ENCODE measurements at regions not wholly inside any gene's neighbourhood (a gene's known extent, or its start where the extent isn't known, plus 50 kb on each side); places are given as distances from the start of the nearest gene placed in this dataset.

DNA sequence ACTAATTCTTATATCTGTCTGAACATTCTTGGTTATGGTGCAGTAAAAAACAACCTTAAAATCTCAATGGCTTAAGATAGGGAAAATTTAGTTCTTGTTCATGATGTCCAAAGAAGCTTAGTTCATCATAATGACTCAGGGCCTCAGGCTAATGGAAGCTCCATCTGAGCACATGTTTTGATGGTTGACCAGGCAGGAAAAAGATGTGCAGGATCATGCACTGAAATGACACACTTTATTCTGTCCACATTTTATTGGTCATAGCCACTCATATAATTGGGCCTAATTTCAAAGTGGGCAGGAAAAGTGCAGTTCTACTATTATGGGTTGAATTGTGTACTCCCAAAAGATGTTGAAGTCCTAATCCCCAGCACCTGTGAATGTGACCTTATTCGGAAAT, 198.2 kb downstream of the CENPF start:
- no peaks in the 10 kb centered on the region for H3K79me1 ChIP-seq (ENCODE audit: low read depth in 1 of 2, low read length in 2 of 2)
- no CpG with 5 or more reads among the region's 1 CpG for WGBS, 2 experiments (ENCODE audit: extremely low coverage in 2 of 2, insufficient read length in 1 of 2)
- dilution Hi-C loops (cut with HindIII; ENCODE audit: low sequenced_read_pairs, unreplicated experiment) (no loop called here), intact Hi-C loops (cut with micrococcal nuclease) (no loop called here), in situ Hi-C loops (cut with MboI; ENCODE audit: low sequenced_read_pairs) (no loop called here)
- H3K4me3 ChIP-seq (ENCODE audit: insufficient read depth, low read depth, low read length): no peak overlapping the region
- no peak overlapping the region for H2BK15ac ChIP-seq (ENCODE audit: low read depth, low read length)
- no peak overlapping the region for H2BK20ac ChIP-seq (ENCODE audit: low read depth, low read length)
- no peak overlapping the region for H3K56ac ChIP-seq (ENCODE audit: extremely low read depth, insufficient read depth, low read length)
- no peaks in the 10 kb centered on the region for H3K36me3 ChIP-seq (ENCODE audit: control insufficient read depth, insufficient read depth, low read length)
- no peaks in the 10 kb centered on the region for H3K27me3 ChIP-seq (ENCODE audit: control insufficient read depth, insufficient read depth, low read length)
- TF ChIP-seq, protein P1, sequence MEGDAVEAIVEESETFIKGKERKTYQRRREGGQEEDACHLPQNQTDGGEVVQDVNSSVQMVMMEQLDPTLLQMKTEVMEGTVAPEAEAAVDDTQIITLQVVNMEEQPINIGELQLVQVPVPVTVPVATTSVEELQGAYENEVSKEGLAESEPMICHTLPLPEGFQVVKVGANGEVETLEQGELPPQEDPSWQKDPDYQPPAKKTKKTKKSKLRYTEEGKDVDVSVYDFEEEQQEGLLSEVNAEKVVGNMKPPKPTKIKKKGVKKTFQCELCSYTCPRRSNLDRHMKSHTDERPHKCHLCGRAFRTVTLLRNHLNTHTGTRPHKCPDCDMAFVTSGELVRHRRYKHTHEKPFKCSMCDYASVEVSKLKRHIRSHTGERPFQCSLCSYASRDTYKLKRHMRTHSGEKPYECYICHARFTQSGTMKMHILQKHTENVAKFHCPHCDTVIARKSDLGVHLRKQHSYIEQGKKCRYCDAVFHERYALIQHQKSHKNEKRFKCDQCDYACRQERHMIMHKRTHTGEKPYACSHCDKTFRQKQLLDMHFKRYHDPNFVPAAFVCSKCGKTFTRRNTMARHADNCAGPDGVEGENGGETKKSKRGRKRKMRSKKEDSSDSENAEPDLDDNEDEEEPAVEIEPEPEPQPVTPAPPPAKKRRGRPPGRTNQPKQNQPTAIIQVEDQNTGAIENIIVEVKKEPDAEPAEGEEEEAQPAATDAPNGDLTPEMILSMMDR (conservative IDR thresholded peaks at IDR 0.05; ENCODE audit: low read depth, low read length): no peak
- TF ChIP-seq MAFK (IDR thresholded peaks at IDR 0.05; ENCODE audit: low read depth, low read length) (no peak), MXI1 (IDR thresholded peaks at IDR 0.05; ENCODE audit: borderline replicate concordance, low read depth, low read length) (no peak), RCOR1 (IDR thresholded peaks at IDR 0.05; ENCODE audit: insufficient replicate concordance, low read length) (no peak), NFE2L2 (IDR thresholded peaks at IDR 0.05; ENCODE audit: low read depth, low read length) (no peak), RFX5 (IDR thresholded peaks at IDR 0.05; ENCODE audit: low read depth, low read length) (no peak), BHLHE40 (IDR thresholded peaks at IDR 0.05; ENCODE audit: low read depth, low read length) (no peak), CEBPB (IDR thresholded peaks at IDR 0.05; ENCODE audit: low read depth, low read length) (no peak), RAD21 (IDR thresholded peaks at IDR 0.05; ENCODE audit: low read length) (no peak), FOS (IDR thresholded peaks at IDR 0.05; ENCODE audit: low read depth, low read length) (no peak), SMC3 (IDR thresholded peaks at IDR 0.05; ENCODE audit: low read depth, low read length) (no peak), POLR2A (IDR thresholded peaks at IDR 0.05; ENCODE audit: low read depth, low read length) (no peak), CHD1 (IDR thresholded peaks at IDR 0.05; ENCODE audit: low read depth, low read length) (no peak)
- TF ChIP-seq, protein P2, sequence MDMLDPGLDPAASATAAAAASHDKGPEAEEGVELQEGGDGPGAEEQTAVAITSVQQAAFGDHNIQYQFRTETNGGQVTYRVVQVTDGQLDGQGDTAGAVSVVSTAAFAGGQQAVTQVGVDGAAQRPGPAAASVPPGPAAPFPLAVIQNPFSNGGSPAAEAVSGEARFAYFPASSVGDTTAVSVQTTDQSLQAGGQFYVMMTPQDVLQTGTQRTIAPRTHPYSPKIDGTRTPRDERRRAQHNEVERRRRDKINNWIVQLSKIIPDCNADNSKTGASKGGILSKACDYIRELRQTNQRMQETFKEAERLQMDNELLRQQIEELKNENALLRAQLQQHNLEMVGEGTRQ (IDR thresholded peaks at IDR 0.05; ENCODE audit: low read depth, low read length): no peak
- TF ChIP-seq, protein P3, sequence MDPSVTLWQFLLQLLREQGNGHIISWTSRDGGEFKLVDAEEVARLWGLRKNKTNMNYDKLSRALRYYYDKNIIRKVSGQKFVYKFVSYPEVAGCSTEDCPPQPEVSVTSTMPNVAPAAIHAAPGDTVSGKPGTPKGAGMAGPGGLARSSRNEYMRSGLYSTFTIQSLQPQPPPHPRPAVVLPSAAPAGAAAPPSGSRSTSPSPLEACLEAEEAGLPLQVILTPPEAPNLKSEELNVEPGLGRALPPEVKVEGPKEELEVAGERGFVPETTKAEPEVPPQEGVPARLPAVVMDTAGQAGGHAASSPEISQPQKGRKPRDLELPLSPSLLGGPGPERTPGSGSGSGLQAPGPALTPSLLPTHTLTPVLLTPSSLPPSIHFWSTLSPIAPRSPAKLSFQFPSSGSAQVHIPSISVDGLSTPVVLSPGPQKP (IDR thresholded peaks at IDR 0.05; ENCODE audit: borderline replicate concordance, low read depth, low read length): no peak
- no peak overlapping the region for H3K27ac ChIP-seq (ENCODE audit: insufficient read depth, low read length)
- no peak overlapping the region for H2AFZ ChIP-seq (replicated peaks; ENCODE audit: low read length, poor library complexity)
- H3K4me2 ChIP-seq (ENCODE audit: low read depth, low read length): no peak overlapping the region
- no peak overlapping the region for H2AK5ac ChIP-seq (ENCODE audit: low read depth, low read length)
- H3K9me3 ChIP-seq (ENCODE audit: control insufficient read depth, insufficient read depth, low read length): no peaks in the 10 kb centered on the region; the same call in 1 of the 2 replicates
- DNase-seq (peak; percentile 51), ATAC-seq (ENCODE audit: low read depth) (no peak)
- no peaks in the 10 kb centered on the region for H3K4me1 ChIP-seq (ENCODE audit: control insufficient read depth, insufficient read depth, low read length)
- H3K23ac ChIP-seq (ENCODE audit: low read depth, low read length): no peak overlapping the region
- H2BK120ac ChIP-seq (ENCODE audit: low read depth, low read length): no peak overlapping the region
- ChIA-PET POLR2A (ENCODE audit: unreplicated experiment) (no interaction called here), CTCF (interaction anchor here (0.6 kb wide), 1 partner anchor 140 kb away, joined by 3 read pairs; no protein-coding TSS in a partner anchor)
- no peak overlapping the region for H4K5ac ChIP-seq (ENCODE audit: low read depth, low read length)
- H3K9me1 ChIP-seq (ENCODE audit: insufficient read depth, low read length): no peaks in the 10 kb centered on the region
- no peak overlapping the region for H2BK5ac ChIP-seq (ENCODE audit: low read depth, low read length, poor library complexity, severe bottlenecking)
- no peak overlapping the region for H3K9ac ChIP-seq (ENCODE audit: low read depth, low read length)
- no peak overlapping the region for H2AK9ac ChIP-seq (replicated peaks; ENCODE audit: low read depth, low read length, poor library complexity)
- H3K14ac ChIP-seq (replicated peaks; ENCODE audit: low read depth, low read length): no peak overlapping the region
- H3K4ac ChIP-seq (ENCODE audit: low read depth, low read length): no peak overlapping the region
- no peak overlapping the region for H3K18ac ChIP-seq (ENCODE audit: low read depth, low read length)
- H4K91ac ChIP-seq (ENCODE audit: insufficient read depth, low read depth, low read length): no peak overlapping the region
- H4K8ac ChIP-seq (ENCODE audit: low read depth in 2 of 2, low read length in 2 of 2): no peak overlapping the region
- no peaks in the 10 kb centered on the region for H4K20me1 ChIP-seq (ENCODE audit: insufficient read depth, low read length)
- no TSS peak for BruUV-seq (replicated peaks)

Measured in IMR-90 (cell line).